Astrocyte (in vitro differentiated cells and primary cell): ENCODE measurements at regions not wholly inside any gene's neighbourhood (a gene's known extent, or its start where the extent isn't known, plus 50 kb on each side); places are given as distances from the start of the nearest gene placed in this dataset.

Experiments used
- DNase-seq: peaks from one replicate; pipeline ENCODE4 v3.0.0-alpha.2; 2010; ENCODE audit warnings: low read depth
- FAIRE-seq: peaks from 2 replicates; lab custom pipeline; 2011; peaks lifted over from hg19 to GRCh38; lab: Jason Lieb, UNC
- H2AFZ ChIP-seq: 2 replicates; pipeline ENCODE4 v1.6.0; 2012; ENCODE audit warnings: low read depth, low read length, inconsistent platforms
- H3K27ac ChIP-seq: 2 replicates; pipeline ENCODE4 v1.5.1; 2011; ENCODE audit warnings: low read depth, low read length, inconsistent platforms
- H3K27me3 ChIP-seq: 2 replicates; pipeline ENCODE4 v1.6.0; 2011; ENCODE audit warnings: low read length, inconsistent platforms; ENCODE audit not compliant: insufficient read depth
- H3K36me3 ChIP-seq: 2 replicates; pipeline ENCODE4 v1.5.1; 2011; ENCODE audit warnings: low read length, inconsistent platforms; ENCODE audit not compliant: insufficient read depth
- H3K4me1 ChIP-seq: 2 replicates; pipeline ENCODE4 v1.5.1; 2011; ENCODE audit warnings: low read length, inconsistent platforms; ENCODE audit not compliant: insufficient read depth
- H3K4me2 ChIP-seq: 2 replicates; pipeline ENCODE4 v1.6.0; 2012; ENCODE audit warnings: low read length, inconsistent platforms
- H3K4me3 ChIP-seq: 2 replicates; pipeline ENCODE4 v1.5.1; 2011; ENCODE audit warnings: low read depth, mild to moderate bottlenecking, low read length, inconsistent platforms; ENCODE audit not compliant: insufficient read depth
- H3K79me2 ChIP-seq: 2 replicates; pipeline ENCODE4 v1.6.0; 2012; ENCODE audit warnings: mild to moderate bottlenecking, low read length, inconsistent platforms; ENCODE audit not compliant: insufficient read depth
- H3K9ac ChIP-seq: 2 replicates; pipeline ENCODE4 v1.6.0; 2012; ENCODE audit warnings: mild to moderate bottlenecking, low read length, inconsistent platforms
- H3K9me3 ChIP-seq: 2 replicates; pipeline ENCODE4 v1.5.1; 2012; ENCODE audit warnings: low read depth, mild to moderate bottlenecking, low read length, inconsistent platforms; ENCODE audit not compliant: insufficient read depth
- H4K20me1 ChIP-seq: 2 replicates; pipeline ENCODE4 v1.6.0; 2012; ENCODE audit warnings: low read length, inconsistent platforms; ENCODE audit not compliant: insufficient read depth
- H3K27ac Mint-ChIP-seq: one replicate; pipeline ENCODE4 v1.8.0; 2021; ENCODE audit warnings: mild to moderate bottlenecking, mixed read lengths; ENCODE audit not compliant: unreplicated experiment
- H3K27me3 Mint-ChIP-seq: one replicate; pipeline ENCODE4 v1.8.0; 2021; ENCODE audit warnings: low read depth, mixed read lengths; ENCODE audit not compliant: unreplicated experiment
- H3K36me3 Mint-ChIP-seq: one replicate; pipeline ENCODE4 v1.8.0; 2021; ENCODE audit warnings: low read depth, mixed read lengths; ENCODE audit not compliant: unreplicated experiment
- H3K4me1 Mint-ChIP-seq: one replicate; pipeline ENCODE4 v1.8.0; 2021; ENCODE audit warnings: low read depth, mixed read lengths; ENCODE audit not compliant: unreplicated experiment
- H3K4me3 Mint-ChIP-seq: one replicate; pipeline ENCODE4 v1.8.0; 2021; ENCODE audit warnings: mild to moderate bottlenecking, moderate library complexity, mixed read lengths; ENCODE audit not compliant: unreplicated experiment
- H3K9me3 Mint-ChIP-seq: one replicate; pipeline ENCODE4 v1.8.0; 2021; ENCODE audit warnings: mild to moderate bottlenecking, mixed read lengths; ENCODE audit not compliant: unreplicated experiment
- CTCF ChIP-seq: IDR thresholded peaks from 2 replicates; pipeline ENCODE4 v1.5.1; 2011; ENCODE audit warnings: low read depth, mild to moderate bottlenecking, inconsistent platforms, low read length, moderate library complexity; ENCODE audit not compliant: insufficient read depth
- EZH2 ChIP-seq: IDR thresholded peaks from 2 replicates; pipeline ENCODE4 v1.6.1; 2012; ENCODE audit warnings: mild to moderate bottlenecking, low read length, inconsistent platforms; ENCODE audit not compliant: insufficient read depth

GRCh38 chr5:86137297-86137696 lies 480.4 kb upstream of the COX7C start:
- H3K4me3 ChIP-seq: no peak overlapping the region

GRCh38 chr5:86143837-86144236 lies 473.9 kb upstream of the COX7C start:
- DNase-seq (peak; percentile 15), FAIRE-seq (no peak)
- Histone ChIP-seq H2AFZ (no peak overlapping the region), H3K9me3 (no peaks in the 10 kb centered on the region), H3K36me3 (no peaks in the 10 kb centered on the region), H3K4me3 (no peak overlapping the region), H3K79me2 (no peaks in the 10 kb centered on the region), H3K27ac (no peak overlapping the region), H3K9ac (no peak overlapping the region), H3K4me2 (no peak overlapping the region), H3K4me1 (no peaks in the 10 kb centered on the region), H4K20me1 (no peaks in the 10 kb centered on the region), H3K27me3 (no peaks in the 10 kb centered on the region)
- H3K27ac Mint-ChIP-seq: no peak overlapping the region
- H3K4me1 Mint-ChIP-seq: peaks cover 5% of the 10 kb centered on the region
- no peak overlapping the region for H3K4me3 Mint-ChIP-seq
- H3K9me3 Mint-ChIP-seq: peaks cover 3% of the 10 kb centered on the region
- TF ChIP-seq EZH2 (no peak), CTCF (no peak)
- H3K36me3 Mint-ChIP-seq: no peaks in the 10 kb centered on the region
- no peaks in the 10 kb centered on the region for H3K27me3 Mint-ChIP-seq

More at GRCh38 chr5:86137297-86137696, 480.4 kb upstream of the COX7C start:
- H3K27me3 ChIP-seq: no peaks in the 10 kb centered on the region
- no peak overlapping the region for H3K27ac ChIP-seq
- no peak overlapping the region for H2AFZ ChIP-seq
- DNase-seq (no peak), FAIRE-seq (no peak)
- H3K36me3 Mint-ChIP-seq: no peaks in the 10 kb centered on the region
- no peaks in the 10 kb centered on the region for H3K79me2 ChIP-seq
- H3K9ac ChIP-seq: no peak overlapping the region
- no peaks in the 10 kb centered on the region for H3K27me3 Mint-ChIP-seq
- no peak overlapping the region for H3K27ac Mint-ChIP-seq
- H3K4me1 Mint-ChIP-seq: peaks cover 2% of the 10 kb centered on the region
- no peak for TF ChIP-seq EZH2
- TF ChIP-seq CTCF: no peak
- H4K20me1 ChIP-seq: no peaks in the 10 kb centered on the region
- H3K9me3 Mint-ChIP-seq: no peaks in the 10 kb centered on the region
- no peaks in the 10 kb centered on the region for H3K36me3 ChIP-seq
- H3K4me2 ChIP-seq: no peak overlapping the region
- H3K4me3 Mint-ChIP-seq: no peak overlapping the region
- H3K4me1 ChIP-seq: no peaks in the 10 kb centered on the region
- no peaks in the 10 kb centered on the region for H3K9me3 ChIP-seq

GRCh38 chr5:86152988-86153560 lies 464.7 kb upstream of the COX7C start:
- DNase-seq: no peak
- FAIRE-seq: no peak
- Histone ChIP-seq H3K79me2 (no peaks in the 10 kb centered on the region), H3K36me3 (no peaks in the 10 kb centered on the region), H3K9ac (no peak overlapping the region), H3K27me3 (no peaks in the 10 kb centered on the region), H2AFZ (no peak overlapping the region), H3K4me2 (no peak overlapping the region), H3K4me3 (no peak overlapping the region), H3K4me1 (no peaks in the 10 kb centered on the region), H3K9me3 (no peaks in the 10 kb centered on the region), H4K20me1 (no peaks in the 10 kb centered on the region), H3K27ac (no peak overlapping the region)
- Mint-ChIP-seq H3K27ac (no peak overlapping the region), H3K4me3 (no peak overlapping the region), H3K36me3 (no peaks in the 10 kb centered on the region), H3K9me3 (no peaks in the 10 kb centered on the region), H3K4me1 (peaks cover 4% of the 10 kb centered on the region), H3K27me3 (no peaks in the 10 kb centered on the region)
- no peak for TF ChIP-seq EZH2
- no peak for TF ChIP-seq CTCF
